OCI-M2 (cell line): ENCODE measurements at regions not wholly inside any gene's neighbourhood (a gene's known extent, or its start where the extent isn't known, plus 50 kb on each side); places are given as distances from the start of the nearest gene placed in this dataset.

Source experiments
- DNase-seq: peaks from one replicate; lab custom pipeline; 2025; ENCODE audit not compliant: unreplicated experiment; lab: John Stamatoyannopoulos, UW

DNA sequence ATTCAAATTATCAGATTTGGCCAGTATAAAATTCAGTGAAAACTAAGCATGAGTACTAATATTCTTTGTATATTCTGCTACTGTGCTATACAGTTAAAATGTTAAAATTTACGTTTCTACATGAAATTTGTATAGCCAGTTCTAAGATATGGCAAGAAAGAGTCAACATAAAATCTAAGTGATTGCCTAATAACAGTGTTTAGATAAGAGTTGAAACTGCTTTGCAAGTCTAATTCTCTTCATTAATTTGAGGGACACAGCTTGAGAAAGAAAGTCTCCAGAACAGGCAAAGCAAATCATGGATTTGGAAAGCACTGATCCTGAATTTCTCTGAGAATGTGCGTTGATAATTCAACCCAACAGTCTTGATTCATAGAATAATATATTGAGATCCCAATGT is 630.9 kb upstream of the USP24 start:
- no peak for DNase-seq

DNA sequence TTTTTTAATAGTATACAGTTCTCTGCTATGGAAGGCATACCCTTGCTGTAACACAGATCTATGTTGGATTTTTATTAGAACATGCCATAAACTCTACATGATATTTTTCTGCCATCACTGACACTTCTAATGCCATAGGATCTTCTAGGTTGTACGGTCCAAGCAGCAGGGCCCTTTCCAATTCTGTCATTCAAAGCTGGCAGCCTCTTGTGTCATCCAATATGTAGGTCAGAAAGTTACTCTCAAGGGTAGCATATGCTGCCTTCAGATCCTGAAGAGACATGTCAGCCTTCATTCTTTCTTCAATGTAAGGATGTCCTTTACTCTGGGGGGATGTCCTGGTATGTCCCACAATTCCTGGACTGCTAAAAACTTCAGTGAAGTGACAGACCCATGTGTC is 629.2 kb upstream of the USP24 start:
- no peak for DNase-seq

DNA sequence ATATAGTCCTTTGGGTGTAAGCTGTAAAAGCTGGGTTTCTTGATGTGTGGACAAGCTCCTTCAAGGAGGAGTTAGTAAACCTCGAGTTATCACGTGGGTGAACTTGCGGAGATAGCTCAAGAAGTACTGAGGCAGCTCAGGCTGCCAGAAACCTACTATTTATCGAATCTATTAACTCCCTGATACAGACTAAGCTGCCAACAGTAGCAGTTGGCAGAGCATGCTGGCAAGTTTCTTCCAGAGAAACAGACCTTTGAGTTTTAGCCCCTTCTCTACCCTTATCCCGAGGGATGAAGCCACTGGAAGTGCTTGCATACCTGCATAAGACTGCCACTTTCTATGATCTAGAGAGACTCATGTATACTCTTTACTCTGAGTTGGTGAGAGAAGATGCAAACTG is 624.5 kb upstream of the USP24 start:
- no peak for DNase-seq

DNA sequence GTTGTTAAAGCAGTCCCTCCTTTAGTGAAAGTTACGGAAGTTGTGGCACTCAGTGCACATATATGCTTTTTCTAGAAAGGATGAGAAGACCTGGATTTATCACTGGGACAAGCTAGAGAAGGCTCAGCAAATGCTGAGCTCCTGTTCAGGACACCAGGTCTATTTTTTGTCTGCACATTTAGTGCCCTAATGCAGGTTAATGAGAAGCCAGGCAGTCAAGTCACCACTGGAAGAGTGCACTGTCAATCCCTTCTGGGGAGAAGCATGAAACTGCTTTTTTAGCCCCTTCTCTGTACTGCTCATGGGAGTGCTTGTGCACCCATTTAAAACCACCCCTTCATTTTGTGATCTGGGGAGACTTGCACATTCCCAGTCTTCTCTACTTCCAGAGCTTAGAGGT is 624.1 kb upstream of the USP24 start:
- no peak for DNase-seq

DNA sequence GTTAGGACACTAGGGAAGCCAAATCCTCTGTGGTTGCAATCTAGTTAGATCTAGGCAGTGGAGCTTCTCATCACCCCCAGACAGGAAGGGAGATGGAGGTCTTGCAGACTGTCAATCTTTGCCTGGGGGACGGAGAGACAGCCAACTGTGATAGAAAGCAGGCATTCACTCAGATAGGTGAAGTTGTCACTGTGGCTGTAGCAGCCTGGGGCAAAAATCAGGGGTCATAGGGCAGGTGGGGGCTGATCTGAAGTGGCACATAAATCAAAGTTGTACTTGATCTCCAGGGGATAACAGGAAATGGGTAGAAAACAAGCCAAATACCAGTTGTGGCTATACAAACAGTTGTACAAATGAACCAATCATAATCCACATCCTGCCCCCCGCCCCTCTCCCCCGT is 620.9 kb upstream of the USP24 start:
- no peak for DNase-seq

DNA sequence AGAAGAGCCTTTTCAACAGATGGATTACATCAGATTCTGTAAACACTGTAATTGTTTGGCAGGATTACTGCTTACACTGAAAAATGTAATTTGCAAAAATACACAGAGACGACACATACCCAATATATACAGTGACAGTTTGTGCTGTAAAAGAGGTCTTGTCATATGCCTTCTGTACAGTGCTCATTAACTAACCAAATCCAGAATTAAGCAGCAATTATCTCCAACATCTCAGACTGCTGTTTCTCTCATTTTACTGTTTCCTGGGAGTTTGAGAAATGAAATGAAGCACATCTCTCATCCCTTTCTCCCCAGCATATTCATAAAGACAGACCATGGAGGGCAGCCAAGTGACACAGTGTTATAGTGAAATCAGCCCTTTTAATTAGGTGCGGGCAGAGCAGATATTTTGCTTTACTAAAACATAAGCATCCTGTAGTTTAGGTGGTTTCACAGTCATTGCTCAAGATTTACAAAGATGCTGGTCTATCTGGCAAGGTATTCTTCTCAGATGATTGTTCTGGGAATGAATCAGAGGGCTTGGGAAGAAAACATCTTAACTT is 618.4 kb upstream of the USP24 start:
- DNase-seq, result no peak

DNA sequence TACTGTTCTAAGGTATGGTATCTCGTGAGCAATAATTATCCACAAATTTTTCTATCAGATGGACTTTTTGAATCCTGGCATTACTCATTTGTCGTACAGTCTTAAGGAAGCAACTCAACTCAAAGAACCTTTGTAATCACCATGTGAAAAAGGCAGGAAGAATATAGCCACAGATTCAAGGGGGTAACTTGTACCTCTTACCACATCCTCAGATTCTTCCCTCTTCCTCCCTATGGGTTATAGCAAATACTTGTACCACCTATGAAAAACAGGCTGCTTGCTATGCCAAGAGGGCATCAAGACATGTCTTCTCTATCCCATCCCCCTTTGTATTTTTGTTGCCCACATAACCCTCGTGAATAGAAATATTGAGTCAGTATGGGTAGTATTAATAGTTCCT is 616.6 kb upstream of the USP24 start:
- no peak for DNase-seq

DNA sequence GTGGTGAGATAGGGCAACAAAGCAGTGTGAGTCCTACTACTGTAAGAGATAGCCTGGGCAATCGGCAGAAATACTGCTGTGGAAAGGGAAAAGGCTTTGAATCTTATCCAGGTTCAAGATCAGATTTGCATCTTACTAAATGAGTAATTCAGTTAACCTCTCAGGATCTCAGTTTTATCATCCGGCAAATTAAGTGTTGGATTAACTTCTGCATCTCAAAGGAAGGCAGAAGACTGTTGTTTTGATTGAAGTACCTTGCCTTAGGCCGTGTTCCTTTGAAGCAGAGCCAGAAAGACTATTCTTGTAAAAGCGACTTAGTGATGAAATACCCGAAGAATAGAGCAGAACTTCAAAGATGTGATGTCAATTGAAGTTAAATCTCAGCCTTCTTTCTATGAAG is 612.9 kb upstream of the USP24 start:
- DNase-seq, result no peak

DNA sequence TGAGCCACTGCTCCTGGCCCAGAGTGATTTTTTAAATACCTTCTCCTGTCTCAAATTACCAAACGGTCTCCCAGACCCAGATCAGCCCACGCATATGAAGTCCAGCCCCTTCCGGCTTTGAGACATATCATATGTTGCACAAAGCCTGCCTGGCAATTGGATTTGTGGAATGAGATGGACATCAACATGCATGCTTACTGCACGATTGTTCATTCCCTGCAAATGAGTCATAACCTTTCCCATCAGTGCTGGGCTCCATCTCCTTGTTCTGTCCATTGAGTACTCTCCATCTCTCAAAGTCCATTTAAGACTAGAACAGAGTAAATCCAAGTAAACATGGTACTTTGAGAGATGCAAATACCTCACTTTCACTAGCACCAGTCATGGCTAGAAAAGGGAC is 612.2 kb upstream of the USP24 start:
- no peak for DNase-seq

DNA sequence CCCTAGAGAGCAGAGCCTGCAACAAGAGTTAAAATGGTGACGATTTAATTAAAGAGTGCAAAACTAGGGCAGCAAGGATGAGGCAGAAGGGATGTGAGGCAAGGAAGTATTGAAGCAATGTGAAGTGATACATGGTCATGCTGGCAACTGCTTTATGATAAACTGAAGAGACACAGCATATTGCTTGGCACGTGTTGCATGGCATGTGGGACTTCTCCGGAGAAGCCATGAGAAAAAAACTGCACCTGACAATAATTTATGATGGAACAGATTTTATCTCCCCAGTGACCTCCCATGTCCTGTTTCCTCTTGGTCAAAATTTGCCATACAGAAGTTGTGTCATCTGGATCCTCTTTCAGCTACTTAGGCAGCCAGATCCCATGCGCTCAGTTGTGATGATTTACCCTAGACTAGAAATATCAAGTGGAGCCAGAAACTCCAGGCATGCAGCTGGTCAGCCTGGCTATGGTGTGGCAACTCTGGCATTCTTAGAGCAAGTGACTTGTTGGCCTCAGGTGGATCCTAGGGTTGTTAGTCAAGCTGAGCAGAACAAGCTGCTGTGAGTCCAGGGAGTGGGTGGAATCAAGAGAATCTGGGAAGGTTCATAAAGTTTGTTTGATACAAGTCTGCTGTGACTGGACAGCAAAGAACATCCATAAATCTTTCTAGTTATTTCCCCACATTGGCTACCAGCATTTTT is 611.4 kb upstream of the USP24 start:
- no peak for DNase-seq

DNA sequence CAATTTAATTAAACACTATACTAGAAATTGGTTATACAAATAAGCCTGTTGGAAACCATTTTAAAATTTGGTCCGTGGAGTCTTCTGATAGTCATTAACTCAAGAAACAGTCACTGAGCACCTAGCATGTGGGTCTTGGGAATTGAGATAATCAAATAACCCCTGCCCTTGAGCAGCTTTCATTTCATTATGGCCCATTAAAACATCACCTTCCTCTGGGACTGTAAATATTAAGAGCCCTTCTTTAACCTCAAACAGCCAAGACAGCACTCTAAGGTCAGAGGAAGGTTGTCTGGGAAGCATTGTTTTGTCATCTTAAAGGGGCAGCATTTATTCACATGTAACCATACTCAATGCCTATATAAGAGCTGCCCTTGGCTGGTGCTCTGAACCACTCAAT is 610.3 kb upstream of the USP24 start:
- DNase-seq, result no peak

DNA sequence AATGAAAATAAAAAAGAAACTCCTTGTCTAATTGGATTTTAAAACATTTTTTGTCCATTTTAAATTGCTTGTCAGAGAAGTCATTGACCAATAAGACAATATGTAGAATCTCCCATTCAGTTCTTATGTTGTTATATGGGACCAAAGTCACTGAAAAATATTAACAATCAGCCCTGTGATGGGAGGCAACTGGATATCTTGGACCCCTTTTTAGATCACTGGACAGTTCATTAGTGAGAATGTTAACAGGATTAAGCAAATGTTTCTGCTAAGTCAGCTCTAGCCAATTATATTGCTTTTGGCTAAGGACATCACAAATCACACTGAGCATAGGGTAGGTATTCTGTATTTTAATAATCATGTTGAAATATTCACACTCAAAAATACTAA is 609.1 kb upstream of the USP24 start:
- no peak for DNase-seq

DNA sequence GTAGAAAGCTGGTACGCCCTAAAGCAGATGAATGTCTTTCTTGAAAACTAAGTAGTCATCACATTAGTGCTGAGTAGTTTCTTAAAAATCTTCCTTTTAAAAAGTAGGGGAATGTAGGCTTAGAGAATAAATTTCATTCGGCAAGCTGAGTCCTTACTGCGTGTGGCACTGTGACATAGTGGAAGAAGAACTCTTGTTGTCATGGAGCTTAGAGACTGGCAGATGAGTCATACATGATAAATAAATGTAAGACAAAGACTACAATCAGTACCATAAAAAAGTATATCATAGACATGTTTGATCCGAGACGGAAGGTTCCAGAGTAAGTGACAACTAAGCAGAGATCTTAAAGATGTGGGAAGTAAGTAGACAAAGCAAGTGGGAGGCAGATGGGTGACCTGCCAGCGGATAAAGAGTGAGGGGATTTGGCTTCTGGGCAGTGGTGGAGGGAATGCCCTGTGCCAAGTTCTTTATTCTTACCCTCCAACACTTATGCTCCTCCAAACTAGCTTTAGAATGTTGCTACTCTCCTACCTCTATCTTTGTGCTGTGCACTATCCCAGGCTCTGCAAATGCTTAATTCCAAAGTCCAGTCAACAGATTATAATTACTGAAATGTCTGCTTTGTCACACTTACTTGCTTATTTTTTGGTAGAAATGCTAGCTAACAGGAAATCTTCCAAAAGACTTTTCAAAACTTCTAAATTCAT is 608.5 kb upstream of the USP24 start:
- no peak for DNase-seq

DNA sequence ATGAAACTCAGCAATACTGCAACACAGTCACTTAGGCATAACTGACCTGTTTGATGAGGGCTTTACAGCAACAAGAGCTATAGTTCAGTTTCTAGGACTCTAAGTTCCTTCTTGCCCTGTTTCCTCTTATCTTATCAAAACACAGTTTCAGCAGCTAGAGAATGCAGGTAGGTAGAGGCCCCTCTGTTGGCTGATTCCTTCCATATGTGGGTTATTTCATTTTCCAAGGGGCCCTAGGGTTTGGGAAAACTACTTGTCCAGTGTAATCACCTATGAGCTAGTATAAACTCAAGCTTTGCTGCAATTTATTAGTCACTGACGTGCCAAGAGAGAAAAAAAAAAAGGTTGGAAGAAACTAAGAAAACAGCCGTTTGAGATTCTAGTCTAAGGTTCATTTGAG is 607.7 kb upstream of the USP24 start:
- DNase-seq, result no peak

DNA sequence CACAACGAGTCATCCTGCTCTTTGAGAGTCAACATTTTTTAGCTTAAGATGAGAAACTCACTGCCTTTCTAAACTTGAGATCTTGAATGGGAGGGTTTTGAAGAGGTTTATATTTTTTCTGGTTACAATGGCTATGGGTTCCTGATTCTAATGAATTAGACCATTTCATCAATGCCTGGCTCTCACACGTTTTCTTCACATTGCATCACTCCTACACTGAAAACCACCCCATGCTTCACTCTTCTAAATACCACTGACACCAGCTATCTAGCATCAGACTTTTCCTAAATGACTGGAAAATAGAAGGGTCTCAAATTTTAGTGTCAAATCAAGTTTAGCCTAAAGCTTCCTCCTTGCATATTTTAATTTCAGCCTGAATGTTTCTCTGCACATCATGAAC is 606.1 kb upstream of the USP24 start:
- DNase-seq, result no peak

DNA sequence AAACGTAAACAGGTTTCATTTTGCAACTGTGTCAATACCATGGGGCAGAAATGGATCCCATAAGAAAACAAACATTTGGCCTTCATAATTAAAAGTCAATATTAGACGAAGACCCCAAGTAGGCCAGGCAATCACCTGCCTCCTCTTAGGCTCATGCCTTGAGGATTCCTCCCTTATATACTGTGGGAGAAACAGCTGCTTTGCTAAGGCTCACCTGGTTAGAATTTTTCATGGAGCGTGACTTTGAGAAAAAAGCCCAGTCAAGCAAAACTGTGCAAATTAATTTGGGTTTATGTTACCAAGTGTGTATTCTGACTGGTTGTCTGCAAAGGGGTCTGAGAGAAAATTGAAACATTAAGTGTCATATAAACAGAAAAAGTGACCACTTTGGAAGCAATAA is 605.3 kb upstream of the USP24 start:
- DNase-seq, result no peak

DNA sequence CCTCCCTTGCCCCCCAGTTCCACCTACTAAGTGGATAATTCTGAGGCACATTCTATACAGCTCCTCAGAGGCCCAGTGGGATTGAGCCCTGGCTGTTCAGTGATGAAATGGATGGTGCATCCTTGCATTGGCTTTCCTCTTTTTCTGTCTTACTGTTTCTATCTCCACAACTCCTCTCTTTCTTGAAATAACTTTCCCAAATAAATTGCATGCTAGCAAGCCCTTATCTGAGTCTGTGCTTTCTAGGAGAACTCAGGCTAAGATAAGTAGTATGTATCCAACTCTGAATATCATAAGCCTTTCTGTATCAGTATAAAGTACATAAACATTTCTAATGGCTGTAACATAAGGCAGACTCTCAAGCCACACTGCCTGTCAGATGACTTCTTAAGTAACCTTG is 603.8 kb upstream of the USP24 start:
- DNase-seq, result no peak

DNA sequence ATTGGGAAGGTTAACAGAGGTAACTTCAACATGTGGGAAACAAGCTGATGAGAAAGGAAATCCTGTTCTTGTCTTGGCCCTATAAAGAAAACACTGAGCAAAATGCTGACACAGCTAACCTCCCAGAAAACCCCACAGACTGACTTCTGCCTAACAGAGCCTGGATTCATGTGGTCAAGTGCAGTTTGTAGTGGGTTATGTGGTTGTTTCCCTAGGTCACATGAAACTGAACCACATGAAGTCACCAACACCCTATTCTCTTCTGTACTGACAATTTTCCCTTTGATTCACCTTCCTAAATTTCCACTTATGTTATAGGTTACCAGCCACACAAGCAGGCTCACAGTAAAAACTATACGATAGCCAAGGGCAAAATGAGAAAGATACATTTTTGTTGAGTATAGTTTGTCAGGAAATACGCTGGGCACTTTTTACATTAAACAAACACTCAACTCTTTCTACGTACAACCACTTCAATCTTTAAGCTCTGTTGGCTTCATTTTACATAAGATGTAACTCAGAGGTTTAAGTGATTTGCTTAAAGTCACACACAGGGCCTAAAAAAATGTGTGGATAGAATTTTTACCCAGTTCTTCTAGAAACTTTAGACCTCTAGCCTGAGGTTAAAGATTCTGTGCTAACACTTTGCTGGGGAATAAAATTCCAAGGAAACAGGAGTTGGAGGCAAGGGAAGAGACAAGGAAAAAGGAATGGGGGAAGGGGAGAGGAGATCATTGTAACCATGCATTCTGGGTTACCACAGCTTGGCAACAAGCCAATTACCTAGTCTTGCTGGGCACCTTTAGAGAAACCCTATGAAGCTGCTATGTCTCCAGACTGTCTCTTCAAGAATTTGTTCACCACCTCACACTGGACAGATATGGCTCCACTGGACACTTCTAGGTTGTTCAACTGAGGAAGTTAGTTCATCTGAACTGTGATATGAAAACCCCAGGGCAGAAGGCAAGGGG is 601.6 kb upstream of the USP24 start:
- no peak for DNase-seq

DNA sequence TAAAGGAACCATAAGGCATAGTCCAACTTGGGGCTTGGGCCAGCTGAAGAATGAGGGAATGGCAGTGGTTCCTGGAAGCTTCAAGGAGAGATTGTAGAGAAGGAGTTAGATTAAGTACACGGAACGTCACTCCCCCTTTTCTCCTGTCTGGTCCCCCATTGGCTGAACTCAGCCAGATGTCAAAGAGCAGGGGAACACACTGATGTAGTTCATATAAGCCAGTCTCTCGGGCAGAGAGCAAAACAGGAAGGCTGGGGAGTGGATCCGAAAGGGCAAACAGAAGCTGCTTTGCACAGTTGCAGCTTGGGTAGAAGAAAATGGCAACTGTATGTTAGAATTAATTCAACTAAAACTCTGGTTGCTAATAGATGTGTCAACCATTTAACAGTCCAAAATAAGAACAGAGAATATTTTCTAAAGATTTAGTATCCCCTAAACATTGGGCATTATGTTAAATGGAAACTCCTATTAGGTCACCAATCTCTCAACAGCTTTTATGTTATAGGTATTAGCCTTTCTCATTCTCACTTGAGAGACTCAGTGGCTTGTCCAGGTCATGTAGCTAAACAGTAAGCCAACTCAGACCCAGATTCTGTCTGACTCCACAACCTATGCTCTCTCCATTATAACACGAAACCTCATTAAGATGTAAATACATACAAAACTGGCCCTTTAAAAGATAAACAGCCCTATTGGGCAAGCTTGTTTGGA is 600.7 kb upstream of the USP24 start:
- no peak for DNase-seq

DNA sequence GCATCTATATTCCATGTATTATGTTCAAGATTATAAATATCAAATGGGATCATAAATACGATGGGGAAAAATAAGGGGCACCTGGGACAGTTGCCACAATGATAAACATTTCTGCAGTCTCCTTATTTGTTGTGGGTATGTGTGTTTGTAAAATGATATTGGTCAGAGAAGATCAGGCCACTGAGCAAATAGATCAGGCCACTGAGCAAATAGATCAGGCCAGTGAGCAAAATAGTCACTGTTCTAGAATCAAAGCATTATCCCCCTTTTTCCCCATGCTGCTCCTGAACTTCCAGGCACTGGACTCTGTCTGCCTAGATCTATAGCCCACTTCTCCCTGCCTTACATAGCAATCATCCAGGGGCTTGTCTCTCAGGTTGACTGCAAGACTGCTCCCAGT is 599.8 kb upstream of the USP24 start:
- no peak for DNase-seq

DNA sequence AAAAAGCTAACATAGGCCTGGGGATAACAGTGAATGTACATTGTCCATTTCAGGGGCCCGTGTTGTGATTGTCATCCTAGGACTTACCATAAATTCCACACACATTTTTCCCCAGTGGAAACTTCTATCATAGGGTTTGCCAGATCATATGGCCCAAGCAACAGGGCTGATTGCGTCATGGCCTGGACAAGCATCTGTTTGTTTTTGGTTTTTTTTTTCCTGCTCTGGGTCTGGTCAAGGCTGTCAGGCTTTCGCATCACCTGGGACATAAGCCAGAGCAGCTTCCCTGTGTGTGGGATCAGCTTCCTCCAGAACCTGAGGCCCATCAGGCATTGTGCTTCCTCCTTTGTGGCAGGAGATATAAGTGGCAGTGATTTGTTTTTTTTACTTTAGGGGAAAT is 598.5 kb upstream of the USP24 start:
- no peak for DNase-seq
